T-cell (primary cell): ENCODE measurements at regions not wholly inside any gene's neighbourhood (a gene's known extent, or its start where the extent isn't known, plus 50 kb on each side); places are given as distances from the start of the nearest gene placed in this dataset.

ENCODE experiments used
- ATAC-seq, 4 experiments: fragments of 200-7000 bp in 3 of 4; fragments of 150-1000 bp in 1 of 4; cut with Tn5 transposase; replicated peaks in 1 of 4; 1 replicate in 3 of 4; 2 replicates in 1 of 4; pipeline ENCODE4 v1.10.0; 2021; ENCODE audit warnings: moderate library complexity in 3 of 4, mild to moderate bottlenecking in 2 of 4, moderate number of reproducible peaks in 1 of 4
- CTCF ChIA-PET, 2 donors: fragments of 300-600 bp; sonication (Branson Sonifier 250); formaldehyde crosslinking; loops; one replicate each; lab custom pipeline; 2022; ENCODE audit warnings: antibody characterized with exemption in 2 of 2; lab: Charles Lee
- POLR2A ChIA-PET, 2 donors: fragments of 300-600 bp; sonication (Branson Sonifier 250); formaldehyde crosslinking; loops; one replicate each; lab custom pipeline; 2022; ENCODE audit warnings: antibody characterized with exemption in 2 of 2; lab: Charles Lee
- DNase-seq, 35 experiments: peaks; one replicate each; pipeline versions ENCODE4 v3.0.0 to v3.0.0-alpha.2; 2013 to 2023
- H3K27ac ChIP-seq: one replicate; pipeline ENCODE4 v1.5.1; 2013; ENCODE audit warnings: low read length
- H3K27me3 ChIP-seq, 2 experiments: replicated peaks in 1 of 2; 1 replicate in 1 of 2; 2 replicates in 1 of 2; pipeline versions ENCODE4 v1.6.1 to v1.7.0; 2013; ENCODE audit warnings: low read length in 1 of 2, mixed read lengths in 1 of 2; ENCODE audit not compliant: control insufficient read depth in 2 of 2, insufficient read depth in 2 of 2; ENCODE audit errors: extremely low read depth in 1 of 2
- H3K36me3 ChIP-seq, 2 donors: 1 replicate in 1 of 2; 2 replicates in 1 of 2; pipeline versions ENCODE4 v1.6.1 to v1.7.0; 2013; ENCODE audit warnings: low read length in 1 of 2; ENCODE audit not compliant: control insufficient read depth in 2 of 2, insufficient read depth in 1 of 2; ENCODE audit errors: extremely low read depth in 1 of 2
- H3K4me1 ChIP-seq, 2 experiments: 1 replicate in 1 of 2; 2 replicates in 1 of 2; pipeline versions ENCODE4 v1.6.1 to v1.7.0; 2013; ENCODE audit warnings: low read length in 2 of 2, mixed read lengths in 1 of 2; ENCODE audit not compliant: insufficient read depth in 2 of 2, control insufficient read depth in 1 of 2; ENCODE audit errors: extremely low read depth in 1 of 2
- H3K4me3 ChIP-seq, 2 donors: 1 replicate in 1 of 2; 2 replicates in 1 of 2; pipeline versions ENCODE4 v1.5.1 to v1.7.0; 2013; ENCODE audit warnings: mild to moderate bottlenecking in 2 of 2, low read length in 1 of 2, moderate library complexity in 1 of 2; ENCODE audit not compliant: control insufficient read depth in 1 of 2; ENCODE audit errors: extremely low read depth in 1 of 2
- H3K9me3 ChIP-seq: 2 replicates; pipeline ENCODE4 v1.7.0; 2013
- H3K27ac Mint-ChIP-seq, 2 donors: one replicate each; pipeline ENCODE4 v1.8.0; 2020 to 2021; ENCODE audit warnings: mild to moderate bottlenecking in 2 of 2, mixed read lengths in 2 of 2
- H3K27me3 Mint-ChIP-seq, 2 donors: one replicate each; pipeline ENCODE4 v1.8.0; 2021 to 2022; ENCODE audit warnings: mixed read lengths in 2 of 2
- H3K36me3 Mint-ChIP-seq: one replicate; pipeline ENCODE4 v1.8.0; 2021; ENCODE audit warnings: mixed read lengths
- H3K4me1 Mint-ChIP-seq, 3 donors: one replicate each; pipeline ENCODE4 v1.8.0; 2020 to 2022; ENCODE audit warnings: mixed read lengths in 3 of 3, mild to moderate bottlenecking in 1 of 3
- H3K4me3 Mint-ChIP-seq, 3 donors: one replicate each; pipeline ENCODE4 v1.8.0; 2020 to 2022; ENCODE audit warnings: mild to moderate bottlenecking in 3 of 3, mixed read lengths in 3 of 3, moderate library complexity in 3 of 3
- H3K9me3 Mint-ChIP-seq, 3 donors: one replicate each; pipeline ENCODE4 v1.8.0; 2020 to 2022; ENCODE audit warnings: mixed read lengths in 3 of 3
- WGBS: methylation state at CpG from one replicate; pipeline ENCODE4 v1.1.5; 2013; ENCODE audit warnings: missing lambda C conversion rate; ENCODE audit not compliant: insufficient coverage; 5-methylcytosine and 5-hydroxymethylcytosine counted together

DNA sequence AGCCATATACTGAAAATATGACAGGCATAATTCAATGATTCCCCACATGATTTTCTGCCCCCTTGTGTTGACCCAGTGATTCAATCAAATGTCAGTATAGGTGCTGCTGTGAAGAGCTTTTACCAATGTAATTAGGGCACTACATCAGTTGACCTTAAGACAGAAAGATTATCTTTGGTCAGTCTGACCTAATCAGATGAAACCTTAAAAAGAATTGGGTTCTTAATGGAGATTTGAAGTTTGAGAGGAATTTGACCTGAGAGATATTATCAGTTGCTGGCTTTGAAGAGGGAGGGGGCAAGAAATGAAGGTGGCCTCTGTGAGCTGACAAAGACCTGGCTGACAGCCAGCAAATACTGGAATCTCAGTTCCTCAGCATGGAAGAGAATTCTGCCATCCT is 358.7 kb upstream of the CA10 start:
- DNase-seq, result no peak
- Mint-ChIP-seq H3K27ac (no peak overlapping the region), H3K4me1 (no peaks in the 10 kb centered on the region), H3K9me3 (peaks cover 0 to 4% (median 3%) of the 10 kb centered on the region in 3 donors), H3K27me3 (no peaks in the 10 kb centered on the region), H3K4me3 (no peak overlapping the region), H3K36me3 (no peaks in the 10 kb centered on the region)
- Histone ChIP-seq H3K36me3 (no peaks in the 10 kb centered on the region), H3K9me3 (no peaks in the 10 kb centered on the region), H3K4me1 (no peaks in the 10 kb centered on the region), H3K4me3 (no peak overlapping the region), H3K27ac (no peak overlapping the region), H3K27me3 (no peaks in the 10 kb centered on the region)
- ChIA-PET POLR2A (interaction anchor here in 1 of 2 donors (0.6 kb wide), 1 partner anchor 66 kb away, joined by 5 read pairs; no protein-coding TSS in a partner anchor), CTCF (no interaction called here)
- no peak for ATAC-seq

DNA sequence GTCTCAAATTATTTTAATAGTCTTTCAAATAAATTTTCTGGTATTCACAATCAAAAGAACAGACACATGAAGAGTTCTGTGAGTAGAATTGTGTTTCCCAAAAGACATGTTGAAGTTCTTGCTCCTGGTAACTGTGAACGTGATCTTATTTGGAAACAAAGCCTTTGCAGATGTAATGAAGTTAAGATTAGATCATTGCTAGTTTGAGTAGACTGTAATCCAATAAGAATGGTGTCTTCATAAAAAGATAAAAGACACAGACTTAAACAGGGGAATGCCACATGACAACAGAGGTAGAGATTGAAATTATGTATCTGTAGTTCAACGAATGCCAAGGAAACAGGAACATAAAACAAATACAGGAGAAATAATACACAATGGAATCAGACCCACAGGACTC is 357.4 kb upstream of the CA10 start:
- H3K4me1 Mint-ChIP-seq, result no peaks in the 10 kb centered on the region
- H3K4me3 ChIP-seq, result no peak overlapping the region
- DNase-seq (no peak), ATAC-seq (no peak)
- CTCF ChIA-PET, result no interaction called here
- no peak overlapping the region for H3K27ac Mint-ChIP-seq
- H3K36me3 ChIP-seq, result no peaks in the 10 kb centered on the region
- H3K27ac ChIP-seq, result no peak overlapping the region
- H3K36me3 Mint-ChIP-seq, result no peaks in the 10 kb centered on the region
- H3K27me3 Mint-ChIP-seq, result no peaks in the 10 kb centered on the region
- H3K9me3 ChIP-seq, result no peaks in the 10 kb centered on the region
- H3K4me3 Mint-ChIP-seq, result no peak overlapping the region
- POLR2A ChIA-PET, result no interaction called here
- H3K27me3 ChIP-seq, result no peaks in the 10 kb centered on the region
- no peaks in the 10 kb centered on the region for H3K4me1 ChIP-seq
- peaks cover 3 to 12% (median 4%) of the 10 kb centered on the region in 3 donors for H3K9me3 Mint-ChIP-seq
- 20% methylated on average over 1 of the region's 2 CpGs for WGBS

DNA sequence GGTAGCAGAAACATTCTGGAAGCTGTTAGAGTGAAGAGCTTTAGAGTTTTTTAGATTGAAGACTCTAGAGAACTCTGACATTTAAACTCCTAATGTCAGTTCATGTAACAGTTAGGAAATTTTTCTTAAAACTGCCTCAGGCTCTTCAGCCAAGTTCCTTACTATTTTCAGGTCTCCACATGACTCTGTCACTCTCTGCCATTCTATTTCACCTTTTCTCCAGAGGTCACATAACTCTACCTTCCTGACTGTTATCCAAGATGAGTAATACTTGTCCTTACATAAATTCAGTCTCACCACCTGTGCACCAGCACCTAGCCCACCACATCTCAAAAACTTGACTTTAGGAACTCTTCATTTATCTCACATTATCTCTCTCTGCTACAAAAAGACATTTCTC is 347.1 kb upstream of the CA10 start:
- Mint-ChIP-seq H3K36me3 (no peaks in the 10 kb centered on the region), H3K27ac (no peak overlapping the region), H3K4me3 (no peak overlapping the region), H3K4me1 (no peaks in the 10 kb centered on the region), H3K27me3 (peaks cover 0 to 4% of the 10 kb centered on the region in 2 donors), H3K9me3 (peaks cover 7 to 14% (median 9%) of the 10 kb centered on the region in 3 donors)
- ATAC-seq (no peak), DNase-seq (no peak)
- Histone ChIP-seq H3K4me3 (no peak overlapping the region), H3K36me3 (no peaks in the 10 kb centered on the region), H3K4me1 (no peaks in the 10 kb centered on the region), H3K27ac (no peak overlapping the region), H3K27me3 (no peaks in the 10 kb centered on the region), H3K9me3 (no peaks in the 10 kb centered on the region)
- ChIA-PET CTCF (no interaction called here), POLR2A (no interaction called here)

DNA sequence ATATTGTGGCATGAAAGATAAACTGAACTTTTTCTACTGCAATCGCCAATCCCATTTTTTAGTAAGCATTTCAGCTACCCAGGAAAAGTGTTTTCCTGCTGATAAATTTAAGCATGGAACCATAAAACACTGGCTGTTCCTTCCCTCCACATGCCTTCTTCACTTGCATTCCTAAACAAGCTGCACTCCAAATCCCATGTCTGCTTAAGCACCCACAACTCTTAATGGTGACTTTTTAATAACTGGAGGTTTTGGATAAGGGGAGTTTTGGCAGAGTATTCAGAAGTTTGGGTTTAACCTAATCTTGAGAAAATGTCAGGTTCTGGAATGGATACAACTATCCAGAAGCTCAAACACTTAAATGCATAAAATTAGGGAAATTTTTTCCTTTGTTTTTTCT is 345.6 kb upstream of the CA10 start:
- Histone ChIP-seq H3K4me1 (no peaks in the 10 kb centered on the region), H3K4me3 (no peak overlapping the region), H3K9me3 (no peaks in the 10 kb centered on the region), H3K27me3 (no peaks in the 10 kb centered on the region), H3K36me3 (no peaks in the 10 kb centered on the region), H3K27ac (no peak overlapping the region)
- Mint-ChIP-seq H3K9me3 (peaks cover 4 to 10% (median 9%) of the 10 kb centered on the region in 3 donors), H3K27me3 (peaks cover 0 to 4% of the 10 kb centered on the region in 2 donors), H3K4me3 (no peak overlapping the region), H3K27ac (no peak overlapping the region), H3K36me3 (no peaks in the 10 kb centered on the region), H3K4me1 (no peaks in the 10 kb centered on the region)
- no CpG with 5 or more reads among the region's 1 CpG for WGBS
- no peak for DNase-seq
- ChIA-PET CTCF (no interaction called here), POLR2A (no interaction called here)
- no peak for ATAC-seq

DNA sequence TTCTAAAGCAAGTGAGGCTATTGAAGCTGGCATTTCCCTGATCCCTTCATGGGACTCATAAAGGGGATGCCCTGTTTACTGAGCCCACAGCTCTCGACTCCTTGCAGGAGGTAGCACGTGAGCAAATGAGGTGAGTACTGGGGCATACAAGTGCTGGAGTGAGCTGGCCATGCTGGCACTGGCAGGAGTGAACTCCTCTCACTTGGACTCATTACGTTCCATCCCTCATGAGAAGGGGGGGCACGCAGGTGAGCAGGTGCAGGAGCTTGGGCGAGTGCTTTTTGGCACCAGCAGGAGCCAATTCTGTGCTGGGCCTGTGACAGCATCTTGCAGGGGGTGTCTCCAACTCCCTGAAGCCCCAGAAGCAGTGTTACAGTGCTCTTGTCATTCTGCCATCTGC is 337.1 kb upstream of the CA10 start:
- Histone ChIP-seq H3K4me3 (no peak overlapping the region), H3K27ac (no peak overlapping the region), H3K9me3 (no peaks in the 10 kb centered on the region), H3K36me3 (no peaks in the 10 kb centered on the region), H3K27me3 (no peaks in the 10 kb centered on the region), H3K4me1 (no peaks in the 10 kb centered on the region)
- no peaks in the 10 kb centered on the region for H3K4me1 Mint-ChIP-seq
- ChIA-PET CTCF (interaction anchor here in 1 of 2 donors (0.7 kb wide), 1 partner anchor 297 kb away, joined by 3 read pairs; no protein-coding TSS in a partner anchor), POLR2A (no interaction called here)
- H3K27me3 Mint-ChIP-seq, result no peaks in the 10 kb centered on the region
- no peaks in the 10 kb centered on the region for H3K36me3 Mint-ChIP-seq
- 45% methylated on average over 3 of the region's 5 CpGs for WGBS
- peaks cover 0 to 11% (median 4%) of the 10 kb centered on the region in 3 donors for H3K9me3 Mint-ChIP-seq
- no peak overlapping the region for H3K4me3 Mint-ChIP-seq
- H3K27ac Mint-ChIP-seq, result no peak overlapping the region
- ATAC-seq, result no peak
- DNase-seq, result no peak

DNA sequence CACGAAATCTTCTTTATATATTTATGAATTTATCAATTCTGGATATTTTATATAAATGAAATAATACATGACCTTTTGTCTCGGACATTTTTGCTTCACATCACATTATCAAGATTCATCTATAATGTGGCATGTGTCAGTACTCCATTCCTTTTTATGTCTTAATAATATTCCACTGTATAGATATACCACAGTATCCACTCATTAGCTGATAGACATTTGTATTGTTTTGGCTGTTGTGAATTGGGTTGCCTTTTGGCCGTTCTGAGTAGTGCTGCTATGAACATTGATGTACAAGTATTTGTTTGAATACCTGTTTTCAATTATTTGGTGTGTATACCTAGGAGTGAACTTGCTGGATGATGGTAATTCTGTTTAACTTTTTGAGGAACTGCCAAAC is 323.8 kb upstream of the CA10 start:
- Histone ChIP-seq H3K36me3 (no peaks in the 10 kb centered on the region), H3K27me3 (no peaks in the 10 kb centered on the region), H3K9me3 (no peaks in the 10 kb centered on the region), H3K4me3 (no peak overlapping the region), H3K27ac (no peak overlapping the region), H3K4me1 (no peaks in the 10 kb centered on the region)
- no peaks in the 10 kb centered on the region for H3K36me3 Mint-ChIP-seq
- H3K27ac Mint-ChIP-seq, result no peak overlapping the region
- H3K9me3 Mint-ChIP-seq, result peaks cover 3 to 20% (median 9%) of the 10 kb centered on the region in 3 donors
- no peaks in the 10 kb centered on the region for H3K4me1 Mint-ChIP-seq
- ChIA-PET CTCF (no interaction called here), POLR2A (no interaction called here)
- no peaks in the 10 kb centered on the region for H3K27me3 Mint-ChIP-seq
- WGBS, result no CpG with 5 or more reads among the region's 3 CpGs
- ATAC-seq, result no peak
- DNase-seq, result no peak
- H3K4me3 Mint-ChIP-seq, result no peak overlapping the region
